ENCODE measurements at regions not wholly inside any gene's neighbourhood (a gene's known extent, or its start where the extent isn't known, plus 50 kb on each side); places are given as distances from the start of the nearest gene placed in this dataset.

DNA sequence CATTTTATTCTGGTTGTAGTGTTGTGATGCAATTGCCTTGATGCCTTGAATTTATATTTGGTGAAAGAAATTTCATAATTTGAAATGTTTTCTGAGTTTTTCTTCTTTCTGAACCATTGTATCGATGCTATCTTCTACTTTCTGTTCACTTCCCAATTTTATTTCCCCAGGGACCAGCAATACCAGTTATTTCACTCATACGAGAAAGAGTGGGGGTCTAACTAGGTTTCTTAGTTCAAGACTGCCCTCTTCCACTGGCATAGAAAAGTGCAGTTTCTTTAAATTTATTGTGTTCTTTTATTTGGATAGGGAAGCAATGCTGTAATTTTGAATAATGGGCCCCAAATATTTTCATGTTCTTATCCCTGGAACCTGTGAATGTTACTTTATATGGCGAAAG lies 544.0 kb upstream of the ADGRL3 start:
- Histone ChIP-seq H3K4me1 (ENCODE audit: control insufficient read depth, extremely low read depth, insufficient read depth, low read length) (no peaks in the 10 kb centered on the region), H4K20me1 (replicated peaks; ENCODE audit: control insufficient read depth, extremely low read depth, insufficient read depth, low read length) (no peaks in the 10 kb centered on the region), H3K9me3 (replicated peaks; ENCODE audit: control insufficient read depth, insufficient read depth, low read length) (no peaks in the 10 kb centered on the region), H3K36me3 (ENCODE audit: control insufficient read depth in 2 of 2, extremely low read depth in 1 of 2, insufficient read depth in 2 of 2, low read length in 2 of 2) (no peaks in the 10 kb centered on the region), H2AFZ (ENCODE audit: low read depth, low read length) (no peak overlapping the region), H3K79me2 (ENCODE audit: control insufficient read depth, insufficient read depth, low read length) (no peaks in the 10 kb centered on the region), H3K4me3 (replicated peaks in 1 of 3; ENCODE audit: insufficient read depth in 1 of 3, low read depth in 1 of 3, low read length in 3 of 3) (no peak overlapping the region), H3K4me2 (ENCODE audit: insufficient read depth, low read length) (no peak overlapping the region), H3K9ac (replicated peaks; ENCODE audit: extremely low read depth, insufficient read depth, low read length) (no peak overlapping the region), H3K27ac (ENCODE audit: insufficient read depth, low read depth, low read length) (no peak overlapping the region), H3K9me1 (replicated peaks; ENCODE audit: control insufficient read depth, extremely low read depth, insufficient read depth, low read length) (no peaks in the 10 kb centered on the region), H3K27me3 (ENCODE audit: control insufficient read depth in 2 of 2, insufficient read depth in 2 of 2, low read length in 2 of 2) (no peaks in the 10 kb centered on the region)
- dilution Hi-C loops (cut with MboI; ENCODE audit: extremely low pct_ligation_motif_present, low sequenced_read_pairs) (no loop called here), intact Hi-C loops (cut with micrococcal nuclease) (no loop called here)
- ChIA-PET POLR2A (no interaction called here), CTCF (no interaction called here)
- DNase-seq (ENCODE audit: low read depth, low spot score) (no peak), FAIRE-seq (no peak)
- TF ChIP-seq GATA2 (IDR thresholded peaks at IDR 0.05; ENCODE audit: insufficient read depth, insufficient read length, low read depth, low read length), result no peak
- TF ChIP-seq MYC (IDR thresholded peaks at IDR 0.05; ENCODE audit: low read depth, low read length), result no peak
- TF ChIP-seq, protein P1, sequence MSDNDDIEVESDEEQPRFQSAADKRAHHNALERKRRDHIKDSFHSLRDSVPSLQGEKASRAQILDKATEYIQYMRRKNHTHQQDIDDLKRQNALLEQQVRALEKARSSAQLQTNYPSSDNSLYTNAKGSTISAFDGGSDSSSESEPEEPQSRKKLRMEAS (IDR thresholded peaks at IDR 0.05; ENCODE audit: insufficient read depth, insufficient read length), result no peak
- TF ChIP-seq CTCF (IDR thresholded peaks at IDR 0.05; ENCODE audit: extremely low read depth in 1 of 2, insufficient read depth in 1 of 2, low read depth in 1 of 2, low read length in 2 of 2), result no peak
- TF ChIP-seq EZH2 (IDR thresholded peaks at IDR 0.05; ENCODE audit: borderline replicate concordance, low read depth, low read length, severe bottlenecking), result no peak
- no peak for TF ChIP-seq FOS (IDR thresholded peaks at IDR 0.05; ENCODE audit: borderline replicate concordance, insufficient read depth, low read length)
- no TSS peak for BruUV-seq (replicated peaks)

DNA sequence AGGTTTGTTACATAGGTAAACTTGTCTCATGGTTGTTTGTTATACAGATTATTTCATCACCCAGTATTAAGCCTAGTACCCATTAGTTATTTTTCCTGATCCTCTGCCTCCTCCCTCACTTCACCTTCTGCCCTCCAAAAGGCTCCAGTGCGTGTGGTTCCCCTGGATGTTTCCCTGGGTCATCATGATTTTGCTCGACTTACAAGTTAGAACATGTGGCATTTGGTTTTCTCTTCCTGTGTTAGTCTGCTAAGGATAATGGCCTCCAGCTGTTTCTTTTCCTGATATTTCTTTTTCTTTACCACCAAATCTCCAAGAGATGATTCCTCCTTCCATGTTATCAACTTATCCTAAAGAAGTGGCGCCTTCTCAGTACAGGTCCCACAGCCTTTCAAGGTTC lies 543.1 kb upstream of the ADGRL3 start:
- Histone ChIP-seq H3K27me3 (ENCODE audit: control insufficient read depth in 2 of 2, insufficient read depth in 2 of 2, low read length in 2 of 2) (no peaks in the 10 kb centered on the region), H3K4me3 (replicated peaks in 1 of 3; ENCODE audit: insufficient read depth in 1 of 3, low read depth in 1 of 3, low read length in 3 of 3) (no peak overlapping the region), H3K9me1 (replicated peaks; ENCODE audit: control insufficient read depth, extremely low read depth, insufficient read depth, low read length) (no peaks in the 10 kb centered on the region), H3K4me2 (ENCODE audit: insufficient read depth, low read length) (no peak overlapping the region), H4K20me1 (replicated peaks; ENCODE audit: control insufficient read depth, extremely low read depth, insufficient read depth, low read length) (no peaks in the 10 kb centered on the region), H3K4me1 (ENCODE audit: control insufficient read depth, extremely low read depth, insufficient read depth, low read length) (no peaks in the 10 kb centered on the region), H3K79me2 (ENCODE audit: control insufficient read depth, insufficient read depth, low read length) (no peaks in the 10 kb centered on the region), H3K27ac (ENCODE audit: insufficient read depth, low read depth, low read length) (no peak overlapping the region), H3K36me3 (ENCODE audit: control insufficient read depth in 2 of 2, extremely low read depth in 1 of 2, insufficient read depth in 2 of 2, low read length in 2 of 2) (no peaks in the 10 kb centered on the region), H3K9ac (replicated peaks; ENCODE audit: extremely low read depth, insufficient read depth, low read length) (no peak overlapping the region), H2AFZ (ENCODE audit: low read depth, low read length) (no peak overlapping the region), H3K9me3 (replicated peaks; ENCODE audit: control insufficient read depth, insufficient read depth, low read length) (no peaks in the 10 kb centered on the region)
- intact Hi-C loops (cut with micrococcal nuclease), result no loop called here
- dilution Hi-C loops (cut with MboI; ENCODE audit: extremely low pct_ligation_motif_present, low sequenced_read_pairs), result no loop called here
- FAIRE-seq (no peak), DNase-seq (ENCODE audit: low read depth, low spot score) (no peak)
- no TSS peak for BruUV-seq (replicated peaks)
- no peak for TF ChIP-seq FOS (IDR thresholded peaks at IDR 0.05; ENCODE audit: borderline replicate concordance, insufficient read depth, low read length)
- no peak for TF ChIP-seq POLR2A (IDR thresholded peaks at IDR 0.05; ENCODE audit: low read depth, low read length)
- TF ChIP-seq POLR2AphosphoS5 (IDR thresholded peaks at IDR 0.05; ENCODE audit: insufficient read depth, low read depth, low read length), result no peak
- TF ChIP-seq JUN (IDR thresholded peaks at IDR 0.05; ENCODE audit: borderline replicate concordance, insufficient read depth, insufficient read length, low read depth), result no peak
- TF ChIP-seq, protein P1 (IDR thresholded peaks at IDR 0.05; ENCODE audit: insufficient read depth, insufficient read length), result no peak
- TF ChIP-seq GATA2 (IDR thresholded peaks at IDR 0.05; ENCODE audit: insufficient read depth, insufficient read length, low read depth, low read length), result no peak
- no peak for TF ChIP-seq MYC (IDR thresholded peaks at IDR 0.05; ENCODE audit: low read depth, low read length)
- TF ChIP-seq EZH2 (IDR thresholded peaks at IDR 0.05; ENCODE audit: borderline replicate concordance, low read depth, low read length, severe bottlenecking), result no peak
- no peak for TF ChIP-seq CTCF (IDR thresholded peaks at IDR 0.05; ENCODE audit: extremely low read depth in 1 of 2, insufficient read depth in 1 of 2, low read depth in 1 of 2, low read length in 2 of 2)
- ChIA-PET POLR2A (no interaction called here), CTCF (no interaction called here)
